ENCODE measurements at regions not wholly inside any gene's neighbourhood (a gene's known extent, or its start where the extent isn't known, plus 50 kb on each side); places are given as distances from the start of the nearest gene placed in this dataset.

- no peak overlapping the region for H3K4me3 ChIP-seq (ENCODE audit: low read depth, low read length)
Observed at GRCh38 chr21:18153063-18153462, 91.6 kb upstream of the CHODL start.

GRCh38 chr21:18152371-18152770 is 92.3 kb upstream of the CHODL start:
- TF ChIP-seq CTCF (IDR thresholded peaks at IDR 0.05; ENCODE audit: low read depth, low read length) = no peak
- no peaks in the 10 kb centered on the region for H3K36me3 ChIP-seq
- H3K4me3 ChIP-seq (ENCODE audit: low read depth, low read length) = no peak overlapping the region
- no peaks in the 10 kb centered on the region for H3K27me3 ChIP-seq (ENCODE audit: insufficient read depth, low read depth, severe bottlenecking)
- no peaks in the 10 kb centered on the region for H3K9me3 ChIP-seq (ENCODE audit: severe bottlenecking)
- no peak for DNase-seq
- no peak overlapping the region for H3K27ac ChIP-seq

More at GRCh38 chr21:18153063-18153462, 91.6 kb upstream of the CHODL start:
- Histone ChIP-seq H3K9me3 (ENCODE audit: severe bottlenecking) (no peaks in the 10 kb centered on the region), H3K27me3 (ENCODE audit: insufficient read depth, low read depth, severe bottlenecking) (no peaks in the 10 kb centered on the region), H3K27ac (no peak overlapping the region), H3K36me3 (no peaks in the 10 kb centered on the region)
- no peak for DNase-seq
- TF ChIP-seq CTCF (IDR thresholded peaks at IDR 0.05; ENCODE audit: low read depth, low read length) = no peak

- Histone ChIP-seq H3K27me3 (ENCODE audit: insufficient read depth, low read depth, severe bottlenecking) (no peaks in the 10 kb centered on the region), H3K36me3 (no peaks in the 10 kb centered on the region), H3K9me3 (ENCODE audit: severe bottlenecking) (no peaks in the 10 kb centered on the region), H3K27ac (no peak overlapping the region), H3K4me3 (ENCODE audit: low read depth, low read length) (no peak overlapping the region)
- no peak for DNase-seq
- TF ChIP-seq CTCF (IDR thresholded peaks at IDR 0.05; ENCODE audit: low read depth, low read length) = no peak
Observed at GRCh38 chr21:18151046-18151445, 93.6 kb upstream of the CHODL start.

- H3K27ac ChIP-seq = no peak overlapping the region
- no peaks in the 10 kb centered on the region for H3K9me3 ChIP-seq (ENCODE audit: severe bottlenecking)
- H3K27me3 ChIP-seq (ENCODE audit: insufficient read depth, low read depth, severe bottlenecking) = no peaks in the 10 kb centered on the region
- TF ChIP-seq CTCF (IDR thresholded peaks at IDR 0.05; ENCODE audit: low read depth, low read length) = no peak
- no peak for DNase-seq
- H3K4me3 ChIP-seq (ENCODE audit: low read depth, low read length) = no peak overlapping the region
- no peaks in the 10 kb centered on the region for H3K36me3 ChIP-seq
Observed at GRCh38 chr21:18148401-18148800, 96.2 kb upstream of the CHODL start.

DNA sequence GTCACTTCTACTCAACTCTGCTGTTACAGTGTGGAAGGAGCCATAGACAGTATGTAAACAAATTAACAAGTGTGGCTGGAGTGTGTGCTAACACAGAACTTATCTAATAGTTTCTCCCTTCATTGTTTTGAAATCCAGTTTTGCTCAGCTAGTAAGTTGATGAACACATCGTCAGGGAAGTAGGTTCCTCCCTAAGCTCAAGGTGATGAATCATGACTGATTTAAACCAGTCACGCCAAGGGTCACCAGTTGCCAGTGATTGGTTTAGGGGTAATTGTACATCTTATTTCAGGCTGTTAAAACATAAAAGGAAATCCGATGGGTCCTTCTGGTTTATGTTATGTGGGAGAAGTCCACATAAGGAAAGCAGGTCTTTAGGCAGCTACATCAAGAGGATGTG is 97.0 kb upstream of the CHODL start:
- no peak overlapping the region for H3K4me3 ChIP-seq (ENCODE audit: low read depth, low read length)
- no peak for DNase-seq
- H3K36me3 ChIP-seq = no peaks in the 10 kb centered on the region
- no peaks in the 10 kb centered on the region for H3K9me3 ChIP-seq (ENCODE audit: severe bottlenecking)
- H3K27ac ChIP-seq = no peak overlapping the region
- no peak for TF ChIP-seq CTCF (IDR thresholded peaks at IDR 0.05; ENCODE audit: low read depth, low read length)
- no peaks in the 10 kb centered on the region for H3K27me3 ChIP-seq (ENCODE audit: insufficient read depth, low read depth, severe bottlenecking)

GRCh38 chr21:18146820-18147219 is 97.8 kb upstream of the CHODL start:
- Histone ChIP-seq H3K4me3 (ENCODE audit: low read depth, low read length) (no peak overlapping the region), H3K27ac (no peak overlapping the region), H3K27me3 (ENCODE audit: insufficient read depth, low read depth, severe bottlenecking) (no peaks in the 10 kb centered on the region), H3K9me3 (ENCODE audit: severe bottlenecking) (no peaks in the 10 kb centered on the region), H3K36me3 (no peaks in the 10 kb centered on the region)
- DNase-seq = no peak
- TF ChIP-seq CTCF (IDR thresholded peaks at IDR 0.05; ENCODE audit: low read depth, low read length) = no peak
